GM19455 (cell line): ENCODE measurements at regions not wholly inside any gene's neighbourhood (a gene's known extent, or its start where the extent isn't known, plus 50 kb on each side); places are given as distances from the start of the nearest gene placed in this dataset.
"Not testable (repeated sequence)": the region's sequence is repeated elsewhere in the genome, so short reads cannot be mapped to it uniquely, and the experiment has no call there.

ENCODE experiments used
- ATAC-seq: cut with Tn5 transposase; IDR thresholded peaks from one replicate; pipeline ENCODE4 v1.9.1; 2021; ENCODE audit not compliant: unreplicated experiment

GRCh38 chr6:179340-179950 is 112.8 kb upstream of the DUSP22 start:
- no peak for ATAC-seq

GRCh38 chr6:180091-180694 is 112.1 kb upstream of the DUSP22 start:
- not testable (repeated sequence) for ATAC-seq

- peak; percentile 65 for ATAC-seq
These were observed 111.1 kb upstream of the DUSP22 start for GRCh38 chr6:181049-181654.

GRCh38 chr6:183668-184067 is 108.6 kb upstream of the DUSP22 start:
- no peak for ATAC-seq

GRCh38 chr6:184161-184700 is 108.1 kb upstream of the DUSP22 start:
- ATAC-seq = no peak

GRCh38 chr6:186340-186965 is 105.8 kb upstream of the DUSP22 start:
- no peak for ATAC-seq

GRCh38 chr6:187210-187861 is 105.0 kb upstream of the DUSP22 start:
- no peak for ATAC-seq

- ATAC-seq = peak; percentile 70
These were observed 103.2 kb upstream of the DUSP22 start for GRCh38 chr6:188821-189655.

- ATAC-seq = peak; percentile 19
These were observed 102.6 kb upstream of the DUSP22 start for GRCh38 chr6:189676-190075.

GRCh38 chr6:190596-191395 is 101.5 kb upstream of the DUSP22 start:
- no peak for ATAC-seq

- no peak for ATAC-seq
These were observed 100.6 kb upstream of the DUSP22 start for GRCh38 chr6:191487-192312.

- no peak for ATAC-seq
These were observed 100.0 kb upstream of the DUSP22 start for GRCh38 chr6:192313-192664.

GRCh38 chr6:193180-193579 is 99.1 kb upstream of the DUSP22 start:
- ATAC-seq = no peak

- no peak for ATAC-seq
These were observed 98.4 kb upstream of the DUSP22 start for GRCh38 chr6:193773-194310.

GRCh38 chr6:195861-196360 is 96.4 kb upstream of the DUSP22 start:
- ATAC-seq = no peak

GRCh38 chr6:196543-196942 is 95.7 kb upstream of the DUSP22 start:
- no peak for ATAC-seq

GRCh38 chr6:203661-204060 is 88.6 kb upstream of the DUSP22 start:
- ATAC-seq = no peak

- ATAC-seq = no peak
These were observed 86.0 kb upstream of the DUSP22 start for GRCh38 chr6:206264-206663.
